HepG2 (cell line): ENCODE measurements at regions not wholly inside any gene's neighbourhood (a gene's known extent, or its start where the extent isn't known, plus 50 kb on each side); places are given as distances from the start of the nearest gene placed in this dataset.
A peak's percentile ranks its signal among the peaks of the same experiment; 100 is the strongest.

Experiments used
- BRF2 ChIP-seq: sonication (generic); formaldehyde crosslinking; IDR thresholded peaks from 2 replicates; pipeline ENCODE4 v1.8.1; 2022; ENCODE audit warnings: mild to moderate bottlenecking, missing genetic modification reagents
- ELF3 ChIP-seq: IDR thresholded peaks from 2 replicates; pipeline ENCODE4 v1.6.1; 2016; ENCODE audit warnings: missing genetic modification reagents, missing compliant biosample characterization
- HIC2 ChIP-seq: sonication (generic); formaldehyde crosslinking; IDR thresholded peaks from 2 replicates; pipeline ENCODE4 v1.9.0; 2022; ENCODE audit warnings: low read depth, missing genetic modification reagents
- HNF1B ChIP-seq: sonication (generic); formaldehyde crosslinking; IDR thresholded peaks from 2 replicates; pipeline ENCODE4 v1.5.1; 2020; ENCODE audit warnings: mild to moderate bottlenecking, moderate library complexity, missing genetic modification reagents
- PHF5A ChIP-seq: IDR thresholded peaks from one replicate; pipeline ENCODE4 v1.6.1; 2018; ENCODE audit warnings: low read depth, missing genetic modification reagents; ENCODE audit not compliant: unreplicated experiment
- TEAD3 ChIP-seq: optimal IDR thresholded peaks from 2 replicates; pipeline ENCODE3; 2016; ENCODE audit warnings: borderline replicate concordance
- XRCC5 ChIP-seq: fragments of 200-400 bp; formaldehyde crosslinking; optimal IDR thresholded peaks from 2 replicates; pipeline ENCODE3; 2017; ENCODE audit warnings: mild to moderate bottlenecking, low read length
- ZNF792 ChIP-seq: IDR thresholded peaks from 2 replicates; pipeline ENCODE4 v1.6.1; 2016
- TF ChIP-seq, protein P1 (sequence below): sonication (generic); formaldehyde crosslinking; IDR thresholded peaks from 2 replicates; pipeline ENCODE4 v1.4.0; 2020; ENCODE audit warnings: missing genetic modification reagents

- TF ChIP-seq BRF2 (CRISPR knock-in tag) = no peak
- TF ChIP-seq PHF5A (CRISPR knock-in tag) = peak; percentile 1
- peak; percentile 20; the same call in 1 of the 2 replicates for TF ChIP-seq ELF3 (CRISPR knock-in tag)
- TF ChIP-seq, protein P1, sequence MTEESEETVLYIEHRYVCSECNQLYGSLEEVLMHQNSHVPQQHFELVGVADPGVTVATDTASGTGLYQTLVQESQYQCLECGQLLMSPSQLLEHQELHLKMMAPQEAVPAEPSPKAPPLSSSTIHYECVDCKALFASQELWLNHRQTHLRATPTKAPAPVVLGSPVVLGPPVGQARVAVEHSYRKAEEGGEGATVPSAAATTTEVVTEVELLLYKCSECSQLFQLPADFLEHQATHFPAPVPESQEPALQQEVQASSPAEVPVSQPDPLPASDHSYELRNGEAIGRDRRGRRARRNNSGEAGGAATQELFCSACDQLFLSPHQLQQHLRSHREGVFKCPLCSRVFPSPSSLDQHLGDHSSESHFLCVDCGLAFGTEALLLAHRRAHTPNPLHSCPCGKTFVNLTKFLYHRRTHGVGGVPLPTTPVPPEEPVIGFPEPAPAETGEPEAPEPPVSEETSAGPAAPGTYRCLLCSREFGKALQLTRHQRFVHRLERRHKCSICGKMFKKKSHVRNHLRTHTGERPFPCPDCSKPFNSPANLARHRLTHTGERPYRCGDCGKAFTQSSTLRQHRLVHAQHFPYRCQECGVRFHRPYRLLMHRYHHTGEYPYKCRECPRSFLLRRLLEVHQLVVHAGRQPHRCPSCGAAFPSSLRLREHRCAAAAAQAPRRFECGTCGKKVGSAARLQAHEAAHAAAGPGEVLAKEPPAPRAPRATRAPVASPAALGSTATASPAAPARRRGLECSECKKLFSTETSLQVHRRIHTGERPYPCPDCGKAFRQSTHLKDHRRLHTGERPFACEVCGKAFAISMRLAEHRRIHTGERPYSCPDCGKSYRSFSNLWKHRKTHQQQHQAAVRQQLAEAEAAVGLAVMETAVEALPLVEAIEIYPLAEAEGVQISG (CRISPR knock-in tag) = 0 out of 2 replicates have a peak, but pooled peaks have one; percentile 27
- no peak for TF ChIP-seq HIC2 (CRISPR knock-in tag)
- peak; percentile 37 for TF ChIP-seq TEAD3 (CRISPR knock-in tag)
- TF ChIP-seq XRCC5 = peak; percentile 72
- no peak for TF ChIP-seq ZNF792 (CRISPR knock-in tag)
- TF ChIP-seq HNF1B (CRISPR knock-in tag) = 0 out of 2 replicates have a peak, but pooled peaks have one; percentile 20
These were observed 132.4 kb upstream of the NIPBL start (continued) for GRCh38 chr5:36743891-36744772.
